Gastroesophageal sphincter (tissue), 4 donors: ENCODE measurements at regions not wholly inside any gene's neighbourhood (a gene's known extent, or its start where the extent isn't known, plus 50 kb on each side); places are given as distances from the start of the nearest gene placed in this dataset.
"Not testable (repeated sequence)": the region's sequence is repeated elsewhere in the genome, so short reads cannot be mapped to it uniquely, and the experiment has no call there.

ENCODE experiments used
- ATAC-seq: fragments of 150-250 bp; one replicate; pipeline ENCODE4 v1.9.1; 2016; ENCODE audit warnings: mild to moderate bottlenecking, moderate library complexity
- H3K27ac ChIP-seq, 4 donors: fragments of 200-600 bp; sonication (generic) in 3 of 4; 1 replicate in 3 of 4; 2 replicates in 1 of 4; pipeline ENCODE4 v1.5.1; 2016 to 2019
- H3K27me3 ChIP-seq: fragments of 200-600 bp; sonication (generic); one replicate; pipeline ENCODE4 v1.5.1; 2019
- H3K36me3 ChIP-seq, 2 donors: fragments of 200-600 bp; sonication (generic); one replicate each; pipeline ENCODE4 v1.5.1; 2019; ENCODE audit warnings: control low read depth in 1 of 2
- H3K4me1 ChIP-seq, 3 donors: fragments of 200-600 bp; sonication (generic); 1 replicate in 2 of 3; 2 replicates in 1 of 3; pipeline ENCODE4 v1.5.1; 2016 to 2019; ENCODE audit warnings: control low read depth in 2 of 3
- H3K4me3 ChIP-seq, 2 donors: fragments of 200-600 bp; sonication (generic); one replicate each; pipeline ENCODE4 v1.5.1; 2019; ENCODE audit warnings: mild to moderate bottlenecking in 1 of 2, moderate library complexity in 1 of 2
- H3K9me3 ChIP-seq, 3 donors: fragments of 200-600 bp; sonication (generic); one replicate each; pipeline ENCODE4 v1.5.1; 2017 to 2019; ENCODE audit warnings: control low read depth in 2 of 3
- CTCF ChIP-seq, 4 experiments: fragments of 200-600 bp in 2 of 4; fragments of 450-650 bp in 2 of 4; sonication (generic) in 1 of 4; IDR thresholded peaks; one replicate each; pipeline ENCODE4 v1.5.1; 2017 to 2019; ENCODE audit warnings: antibody characterized with exemption in 4 of 4, mild to moderate bottlenecking in 2 of 4, moderate library complexity in 2 of 4
- EP300 ChIP-seq: sonication (generic); formaldehyde crosslinking; IDR thresholded peaks from one replicate; pipeline ENCODE4 v1.6.1; 2017; ENCODE audit warnings: antibody characterized with exemption, mild to moderate bottlenecking
- POLR2A ChIP-seq, 2 donors: fragments of 450-650 bp; IDR thresholded peaks; one replicate each; pipeline ENCODE4 v1.6.1; 2017; ENCODE audit warnings: antibody characterized with exemption in 2 of 2, mild to moderate bottlenecking in 2 of 2, moderate library complexity in 1 of 2
- POLR2AphosphoS5 ChIP-seq: sonication (generic); formaldehyde crosslinking; IDR thresholded peaks from one replicate; pipeline ENCODE4 v1.6.1; 2017; ENCODE audit warnings: antibody characterized with exemption
- WGBS, 2 donors: methylation state at CpG; one replicate each; pipeline ENCODE4 v1.1.5; 2018; ENCODE audit warnings: low coverage in 1 of 2; 5-methylcytosine and 5-hydroxymethylcytosine counted together

GRCh38 chrX:117834076-117834475 lies 282.5 kb downstream of the KLHL13 start:
- H3K36me3 ChIP-seq = no peaks in the 10 kb centered on the region
- no peak for ATAC-seq
- WGBS, 2 donors = 100% methylated on average over 1 of the region's 1 CpG; no CpG with 5 or more reads in 1 of the 2 donors
- TF ChIP-seq POLR2A (IDR thresholded peaks at IDR 0.05) (no peak), EP300 (no peak), CTCF (IDR thresholded peaks at IDR 0.05) (no peak), POLR2AphosphoS5 (no peak)
- no peak overlapping the region for H3K4me3 ChIP-seq
- no peak overlapping the region for H3K27ac ChIP-seq
- H3K27me3 ChIP-seq = no peaks in the 10 kb centered on the region
- H3K9me3 ChIP-seq = no peaks in the 10 kb centered on the region
- H3K4me1 ChIP-seq = no peaks in the 10 kb centered on the region

- not testable (repeated sequence) for H3K27me3 ChIP-seq, ATAC-seq, H3K27ac ChIP-seq, H3K9me3 ChIP-seq, H3K4me1 ChIP-seq, H3K36me3 ChIP-seq, H3K4me3 ChIP-seq
These were observed 295.1 kb downstream of the KLHL13 start for GRCh38 chrX:117821472-117821871.

- TF ChIP-seq POLR2AphosphoS5 = no peak
- TF ChIP-seq EP300 = no peak
- TF ChIP-seq CTCF (IDR thresholded peaks at IDR 0.05) = no peak
- TF ChIP-seq POLR2A (IDR thresholded peaks at IDR 0.05) = no peak
- WGBS, 2 donors = 66% methylated on average over 3 of the region's 3 CpGs; no CpG with 5 or more reads in 1 of the 2 donors
- ATAC-seq = no peak
These were observed 308.2 kb downstream of the KLHL13 start for GRCh38 chrX:117808426-117808825.

GRCh38 chrX:117803463-117803862 lies 313.1 kb downstream of the KLHL13 start:
- Histone ChIP-seq H3K4me3 (no peak overlapping the region), H3K27ac (no peak overlapping the region), H3K9me3 (no peaks in the 10 kb centered on the region), H3K27me3 (no peaks in the 10 kb centered on the region), H3K36me3 (no peaks in the 10 kb centered on the region), H3K4me1 (no peaks in the 10 kb centered on the region)
- TF ChIP-seq POLR2AphosphoS5 (no peak), CTCF (IDR thresholded peaks at IDR 0.05) (no peak), POLR2A (IDR thresholded peaks at IDR 0.05) (no peak), EP300 (no peak)
- no peak for ATAC-seq
- 0 to 62% methylated on average over 1 of the region's 1 CpG for WGBS, 2 donors

More at GRCh38 chrX:117808426-117808825, 308.2 kb downstream of the KLHL13 start:
- no peaks in the 10 kb centered on the region for H3K9me3 ChIP-seq
- H3K4me1 ChIP-seq = no peaks in the 10 kb centered on the region
- H3K27ac ChIP-seq = no peak overlapping the region
- H3K36me3 ChIP-seq = no peaks in the 10 kb centered on the region
- no peaks in the 10 kb centered on the region for H3K27me3 ChIP-seq
- no peak overlapping the region for H3K4me3 ChIP-seq

GRCh38 chrX:117788339-117788738 lies 328.3 kb downstream of the KLHL13 start:
- WGBS, 2 donors = 33 to 100% methylated on average over 1 to 2 of the region's 2 CpGs

More at GRCh38 chrX:117788339-117788738, 328.3 kb downstream of the KLHL13 start:
- Histone ChIP-seq H3K4me3 (no peak overlapping the region), H3K27me3 (no peaks in the 10 kb centered on the region), H3K9me3 (no peaks in the 10 kb centered on the region), H3K4me1 (no peaks in the 10 kb centered on the region), H3K27ac (no peak overlapping the region), H3K36me3 (no peaks in the 10 kb centered on the region)
- ATAC-seq = no peak
- no peak for TF ChIP-seq EP300
- no peak for TF ChIP-seq POLR2AphosphoS5
- TF ChIP-seq CTCF (IDR thresholded peaks at IDR 0.05) = no peak
- no peak for TF ChIP-seq POLR2A (IDR thresholded peaks at IDR 0.05)
